Panc1 (cell line): ENCODE measurements at regions not wholly inside any gene's neighbourhood (a gene's known extent, or its start where the extent isn't known, plus 50 kb on each side); places are given as distances from the start of the nearest gene placed in this dataset.

Experiments used
- CTCF ChIP-seq: fragments of 450-650 bp; IDR thresholded peaks from 2 replicates; pipeline ENCODE4 v1.5.1; 2017; ENCODE audit warnings: mild to moderate bottlenecking
- POLR2AphosphoS5 ChIP-seq: IDR thresholded peaks from 2 replicates; pipeline ENCODE4 v1.6.1; 2012; ENCODE audit warnings: mild to moderate bottlenecking, low read depth, low read length, moderate library complexity
- TCF7L2 ChIP-seq: IDR thresholded peaks from 2 replicates; pipeline ENCODE4 v1.6.1; 2011; ENCODE audit warnings: mild to moderate bottlenecking, low read depth, low read length, inconsistent platforms
- TF ChIP-seq, protein P1 (sequence below), 2 experiments: IDR thresholded peaks; 2 replicates each; pipeline ENCODE4 v1.6.1; 2011 to 2012; ENCODE audit warnings: low read depth in 2 of 2, control low read depth in 1 of 2, low read length in 1 of 2, mild to moderate bottlenecking in 1 of 2, moderate library complexity in 1 of 2; ENCODE audit not compliant: insufficient read depth in 1 of 2

DNA sequence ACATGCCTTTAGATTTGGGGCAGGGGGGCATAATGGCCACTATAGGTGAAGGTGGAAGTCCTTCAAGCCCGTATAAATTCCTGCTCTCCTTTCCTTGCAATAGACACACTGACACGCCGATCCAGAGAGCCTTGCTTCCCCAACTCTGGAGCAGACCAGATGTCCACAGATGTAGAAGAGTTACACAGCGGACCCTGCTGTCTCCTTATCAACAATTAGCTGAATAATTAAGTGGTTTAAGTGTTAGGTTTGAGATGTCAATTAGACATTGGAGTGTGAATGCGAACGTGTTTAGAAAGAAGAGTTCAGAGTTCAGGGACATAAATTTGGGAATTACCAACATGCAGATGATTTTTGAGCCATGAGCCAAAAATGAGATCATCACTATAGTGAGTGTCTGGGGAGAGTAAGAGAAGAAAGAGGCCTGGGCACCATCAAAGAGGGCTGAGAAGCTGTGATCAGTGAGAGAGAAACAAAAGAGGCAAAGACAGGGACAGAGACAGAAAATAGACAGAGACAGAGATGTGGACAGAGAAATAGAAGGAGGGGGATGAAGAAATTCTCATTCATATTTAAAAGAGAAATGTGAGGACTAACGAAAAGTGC is 734.4 kb upstream of the ADAMTS16 start:
- TF ChIP-seq CTCF (no peak), TCF7L2 (no peak), POLR2AphosphoS5 (no peak)
- TF ChIP-seq, protein P1, sequence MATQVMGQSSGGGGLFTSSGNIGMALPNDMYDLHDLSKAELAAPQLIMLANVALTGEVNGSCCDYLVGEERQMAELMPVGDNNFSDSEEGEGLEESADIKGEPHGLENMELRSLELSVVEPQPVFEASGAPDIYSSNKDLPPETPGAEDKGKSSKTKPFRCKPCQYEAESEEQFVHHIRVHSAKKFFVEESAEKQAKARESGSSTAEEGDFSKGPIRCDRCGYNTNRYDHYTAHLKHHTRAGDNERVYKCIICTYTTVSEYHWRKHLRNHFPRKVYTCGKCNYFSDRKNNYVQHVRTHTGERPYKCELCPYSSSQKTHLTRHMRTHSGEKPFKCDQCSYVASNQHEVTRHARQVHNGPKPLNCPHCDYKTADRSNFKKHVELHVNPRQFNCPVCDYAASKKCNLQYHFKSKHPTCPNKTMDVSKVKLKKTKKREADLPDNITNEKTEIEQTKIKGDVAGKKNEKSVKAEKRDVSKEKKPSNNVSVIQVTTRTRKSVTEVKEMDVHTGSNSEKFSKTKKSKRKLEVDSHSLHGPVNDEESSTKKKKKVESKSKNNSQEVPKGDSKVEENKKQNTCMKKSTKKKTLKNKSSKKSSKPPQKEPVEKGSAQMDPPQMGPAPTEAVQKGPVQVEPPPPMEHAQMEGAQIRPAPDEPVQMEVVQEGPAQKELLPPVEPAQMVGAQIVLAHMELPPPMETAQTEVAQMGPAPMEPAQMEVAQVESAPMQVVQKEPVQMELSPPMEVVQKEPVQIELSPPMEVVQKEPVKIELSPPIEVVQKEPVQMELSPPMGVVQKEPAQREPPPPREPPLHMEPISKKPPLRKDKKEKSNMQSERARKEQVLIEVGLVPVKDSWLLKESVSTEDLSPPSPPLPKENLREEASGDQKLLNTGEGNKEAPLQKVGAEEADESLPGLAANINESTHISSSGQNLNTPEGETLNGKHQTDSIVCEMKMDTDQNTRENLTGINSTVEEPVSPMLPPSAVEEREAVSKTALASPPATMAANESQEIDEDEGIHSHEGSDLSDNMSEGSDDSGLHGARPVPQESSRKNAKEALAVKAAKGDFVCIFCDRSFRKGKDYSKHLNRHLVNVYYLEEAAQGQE (IDR thresholded peaks at IDR 0.05; ENCODE audit: insufficient read depth in 1 of 2, low read depth in 2 of 2, low read length in 1 of 2): no peak
